T-helper 17 cell (primary cell): ENCODE measurements at regions not wholly inside any gene's neighbourhood (a gene's known extent, or its start where the extent isn't known, plus 50 kb on each side); places are given as distances from the start of the nearest gene placed in this dataset.
"Not testable (repeated sequence)": the region's sequence is repeated elsewhere in the genome, so short reads cannot be mapped to it uniquely, and the experiment has no call there.

ENCODE experiments used
- ATAC-seq: fragments of 150-1000 bp; cut with Tn5 transposase; 2 replicates; pipeline ENCODE4 v1.10.0; 2021; ENCODE audit warnings: mild to moderate bottlenecking, moderate library complexity
- DNase-seq, 3 donors: peaks; one replicate each; pipeline versions ENCODE4 v3.0.0 to v3.0.0-alpha.2; 2020 to 2021
- H3K9me3 ChIP-seq: one replicate; pipeline ENCODE4 v1.7.0; 2013; ENCODE audit warnings: low read length, mild to moderate bottlenecking; ENCODE audit not compliant: control insufficient read depth, poor library complexity, severe bottlenecking
- H3K27ac Mint-ChIP-seq: one replicate; pipeline ENCODE4 v1.8.0; 2022; ENCODE audit warnings: mild to moderate bottlenecking, moderate library complexity, mixed read lengths
- H3K27me3 Mint-ChIP-seq: one replicate; pipeline ENCODE4 v1.8.0; 2022; ENCODE audit warnings: mixed read lengths
- H3K36me3 Mint-ChIP-seq: one replicate; pipeline ENCODE4 v1.8.0; 2022; ENCODE audit warnings: low read depth, mixed read lengths
- H3K4me1 Mint-ChIP-seq: one replicate; pipeline ENCODE4 v1.8.0; 2022; ENCODE audit warnings: mild to moderate bottlenecking, mixed read lengths
- H3K4me3 Mint-ChIP-seq: one replicate; pipeline ENCODE4 v1.8.0; 2022; ENCODE audit warnings: mild to moderate bottlenecking, moderate library complexity, mixed read lengths

GRCh38 chr1:58855274-58856165, 71.7 kb upstream of the JUN start:
- no peak for DNase-seq
- peaks cover 31% of the 10 kb centered on the region for H3K4me1 Mint-ChIP-seq
- H3K4me3 Mint-ChIP-seq = no peak overlapping the region
- no peak for ATAC-seq
- peaks cover 14% of the 10 kb centered on the region for H3K27me3 Mint-ChIP-seq
- H3K27ac Mint-ChIP-seq = peak overlapping the region; percentile 12
- H3K9me3 ChIP-seq = no peaks in the 10 kb centered on the region
- H3K36me3 Mint-ChIP-seq = no peaks in the 10 kb centered on the region

- Mint-ChIP-seq H3K27me3 (peaks cover 14% of the 10 kb centered on the region), H3K27ac (peak overlapping the region; percentile 12), H3K4me1 (peaks cover 34% of the 10 kb centered on the region)
- not testable (repeated sequence) for ATAC-seq, H3K4me3 Mint-ChIP-seq, H3K9me3 ChIP-seq, DNase-seq, H3K36me3 Mint-ChIP-seq
These were observed 72.4 kb upstream of the JUN start for GRCh38 chr1:58856281-58856680.

- Mint-ChIP-seq H3K36me3 (peaks cover 3% of the 10 kb centered on the region), H3K27me3 (no peaks in the 10 kb centered on the region), H3K4me3 (peak overlapping the region; percentile 58), H3K4me1 (peaks cover 25% of the 10 kb centered on the region), H3K27ac (peak overlapping the region; percentile 88)
- peak; percentile 65 for ATAC-seq
- no peak for DNase-seq
- H3K9me3 ChIP-seq = no peaks in the 10 kb centered on the region
These were observed 74.1 kb upstream of the JUN start for GRCh38 chr1:58857680-58858673.

GRCh38 chr1:58859769-58860485, 76.1 kb upstream of the JUN start:
- DNase-seq = no peak
- ATAC-seq = no peak
- Mint-ChIP-seq H3K4me3 (no peak overlapping the region), H3K4me1 (peaks cover 21% of the 10 kb centered on the region), H3K27ac (no peak overlapping the region), H3K27me3 (no peaks in the 10 kb centered on the region), H3K36me3 (peaks cover 3% of the 10 kb centered on the region)
- no peaks in the 10 kb centered on the region for H3K9me3 ChIP-seq

GRCh38 chr1:58861076-58861475, 77.2 kb upstream of the JUN start:
- ATAC-seq = no peak
- H3K9me3 ChIP-seq = no peaks in the 10 kb centered on the region
- Mint-ChIP-seq H3K36me3 (peaks cover 3% of the 10 kb centered on the region), H3K27me3 (no peaks in the 10 kb centered on the region), H3K4me3 (no peak overlapping the region), H3K27ac (no peak overlapping the region), H3K4me1 (peaks cover 21% of the 10 kb centered on the region)
- no peak for DNase-seq

- no peaks in the 10 kb centered on the region for H3K27me3 Mint-ChIP-seq
- H3K9me3 ChIP-seq = no peaks in the 10 kb centered on the region
- peaks cover 3% of the 10 kb centered on the region for H3K36me3 Mint-ChIP-seq
- no peak for ATAC-seq
- peaks cover 21% of the 10 kb centered on the region for H3K4me1 Mint-ChIP-seq
- no peak overlapping the region for H3K27ac Mint-ChIP-seq
- no peak overlapping the region for H3K4me3 Mint-ChIP-seq
- DNase-seq = no peak
These were observed 77.7 kb upstream of the JUN start for GRCh38 chr1:58861506-58861905.

GRCh38 chr1:58862728-58863385, 79.0 kb upstream of the JUN start:
- Mint-ChIP-seq H3K27me3 (no peaks in the 10 kb centered on the region), H3K36me3 (peaks cover 3% of the 10 kb centered on the region), H3K27ac (no peak overlapping the region), H3K4me1 (peaks cover 15% of the 10 kb centered on the region), H3K4me3 (no peak overlapping the region)
- no peak for ATAC-seq
- H3K9me3 ChIP-seq = no peaks in the 10 kb centered on the region
- DNase-seq = no peak

GRCh38 chr1:58864654-58865053, 80.8 kb upstream of the JUN start:
- H3K9me3 ChIP-seq = no peaks in the 10 kb centered on the region
- H3K27me3 Mint-ChIP-seq = no peaks in the 10 kb centered on the region
- no peak overlapping the region for H3K27ac Mint-ChIP-seq
- ATAC-seq = no peak
- H3K36me3 Mint-ChIP-seq = peaks cover 3% of the 10 kb centered on the region
- DNase-seq = no peak
- no peak overlapping the region for H3K4me3 Mint-ChIP-seq
- H3K4me1 Mint-ChIP-seq = peaks cover 6% of the 10 kb centered on the region

GRCh38 chr1:58866578-58866977, 82.7 kb upstream of the JUN start:
- Mint-ChIP-seq H3K4me1 (no peaks in the 10 kb centered on the region), H3K27me3 (no peaks in the 10 kb centered on the region), H3K4me3 (no peak overlapping the region), H3K36me3 (peaks cover 3% of the 10 kb centered on the region), H3K27ac (no peak overlapping the region)
- no peaks in the 10 kb centered on the region for H3K9me3 ChIP-seq
- no peak for DNase-seq
- no peak for ATAC-seq

GRCh38 chr1:58869638-58870297, 85.9 kb upstream of the JUN start:
- no peak overlapping the region for H3K4me3 Mint-ChIP-seq
- no peak overlapping the region for H3K27ac Mint-ChIP-seq
- H3K9me3 ChIP-seq = no peaks in the 10 kb centered on the region
- no peaks in the 10 kb centered on the region for H3K4me1 Mint-ChIP-seq
- no peaks in the 10 kb centered on the region for H3K36me3 Mint-ChIP-seq
- no peaks in the 10 kb centered on the region for H3K27me3 Mint-ChIP-seq
- DNase-seq (no peak), ATAC-seq (no peak)

- DNase-seq (no peak), ATAC-seq (no peak)
- Mint-ChIP-seq H3K36me3 (no peaks in the 10 kb centered on the region), H3K4me1 (no peaks in the 10 kb centered on the region), H3K4me3 (no peak overlapping the region), H3K27me3 (no peaks in the 10 kb centered on the region), H3K27ac (no peak overlapping the region)
- no peaks in the 10 kb centered on the region for H3K9me3 ChIP-seq
These were observed 86.4 kb upstream of the JUN start for GRCh38 chr1:58870298-58870676.

GRCh38 chr1:58874342-58874741, 90.5 kb upstream of the JUN start:
- no peak for ATAC-seq
- Mint-ChIP-seq H3K4me1 (no peaks in the 10 kb centered on the region), H3K4me3 (no peak overlapping the region), H3K27ac (no peak overlapping the region), H3K36me3 (no peaks in the 10 kb centered on the region), H3K27me3 (no peaks in the 10 kb centered on the region)
- H3K9me3 ChIP-seq = no peaks in the 10 kb centered on the region
- DNase-seq = no peak
